ENCODE measurements at regions not wholly inside any gene's neighbourhood (a gene's known extent, or its start where the extent isn't known, plus 50 kb on each side); places are given as distances from the start of the nearest gene placed in this dataset.

- TF ChIP-seq REST (IDR thresholded peaks at IDR 0.05; ENCODE audit: borderline replicate concordance) (no peak), EZH2 (IDR thresholded peaks at IDR 0.05; ENCODE audit: borderline replicate concordance, insufficient read depth, low read length, poor library complexity, severe bottlenecking) (no peak), POLR2AphosphoS5 (IDR thresholded peaks at IDR 0.05) (no peak), RAD21 (conservative IDR thresholded peaks at IDR 0.05) (no peak), EP300 (conservative IDR thresholded peaks at IDR 0.05; ENCODE audit: poor library complexity, severe bottlenecking) (no peak)
- TF ChIP-seq, protein P1, sequence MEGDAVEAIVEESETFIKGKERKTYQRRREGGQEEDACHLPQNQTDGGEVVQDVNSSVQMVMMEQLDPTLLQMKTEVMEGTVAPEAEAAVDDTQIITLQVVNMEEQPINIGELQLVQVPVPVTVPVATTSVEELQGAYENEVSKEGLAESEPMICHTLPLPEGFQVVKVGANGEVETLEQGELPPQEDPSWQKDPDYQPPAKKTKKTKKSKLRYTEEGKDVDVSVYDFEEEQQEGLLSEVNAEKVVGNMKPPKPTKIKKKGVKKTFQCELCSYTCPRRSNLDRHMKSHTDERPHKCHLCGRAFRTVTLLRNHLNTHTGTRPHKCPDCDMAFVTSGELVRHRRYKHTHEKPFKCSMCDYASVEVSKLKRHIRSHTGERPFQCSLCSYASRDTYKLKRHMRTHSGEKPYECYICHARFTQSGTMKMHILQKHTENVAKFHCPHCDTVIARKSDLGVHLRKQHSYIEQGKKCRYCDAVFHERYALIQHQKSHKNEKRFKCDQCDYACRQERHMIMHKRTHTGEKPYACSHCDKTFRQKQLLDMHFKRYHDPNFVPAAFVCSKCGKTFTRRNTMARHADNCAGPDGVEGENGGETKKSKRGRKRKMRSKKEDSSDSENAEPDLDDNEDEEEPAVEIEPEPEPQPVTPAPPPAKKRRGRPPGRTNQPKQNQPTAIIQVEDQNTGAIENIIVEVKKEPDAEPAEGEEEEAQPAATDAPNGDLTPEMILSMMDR (IDR thresholded peaks at IDR 0.05; ENCODE audit: poor library complexity, severe bottlenecking): no peak
Observed at GRCh38 chr6:156545931-156546330, 231.2 kb upstream of the ARID1B start.

All from neural cell (in vitro differentiated cells).